KMS-11 (cell line): ENCODE measurements at regions not wholly inside any gene's neighbourhood (a gene's known extent, or its start where the extent isn't known, plus 50 kb on each side); places are given as distances from the start of the nearest gene placed in this dataset.

ENCODE experiments used
- H2AFZ ChIP-seq: fragments of 200-600 bp; sonication (generic); 2 replicates; pipeline ENCODE4 v1.6.1; 2016; ENCODE audit warnings: antibody characterized with exemption, mixed run types, low read depth
- H3K27ac ChIP-seq: fragments of 200-600 bp; sonication (generic); 2 replicates; pipeline ENCODE4 v1.6.1; 2016; ENCODE audit warnings: mild to moderate bottlenecking, mixed run types
- H3K27me3 ChIP-seq: fragments of 200-600 bp; sonication (generic); 2 replicates; pipeline ENCODE4 v1.6.1; 2017; ENCODE audit warnings: mild to moderate bottlenecking, low read depth, mixed run types, moderate library complexity; ENCODE audit not compliant: insufficient read depth
- H3K36me3 ChIP-seq: fragments of 200-600 bp; sonication (generic); 2 replicates; pipeline ENCODE4 v1.6.1; 2017; ENCODE audit warnings: mild to moderate bottlenecking, mixed run types; ENCODE audit not compliant: insufficient read depth
- H3K4me1 ChIP-seq: fragments of 200-600 bp; sonication (generic); 2 replicates; pipeline ENCODE4 v1.6.1; 2016; ENCODE audit warnings: mild to moderate bottlenecking, low read depth, mixed run types; ENCODE audit not compliant: poor library complexity, severe bottlenecking
- H3K4me2 ChIP-seq: fragments of 200-600 bp; sonication (generic); 2 replicates; pipeline ENCODE4 v1.7.0; 2016; ENCODE audit warnings: mild to moderate bottlenecking, mixed run types
- H3K4me3 ChIP-seq: fragments of 200-600 bp; sonication (generic); IDR thresholded peaks from 2 replicates; pipeline ENCODE4 v1.6.1; 2017; ENCODE audit warnings: low read depth, low read length, mixed read lengths; ENCODE audit not compliant: insufficient read depth
- H3K79me2 ChIP-seq: fragments of 200-600 bp; sonication (generic); 2 replicates; pipeline ENCODE4 v1.6.1; 2016; ENCODE audit warnings: low read depth, mixed run types; ENCODE audit not compliant: insufficient read depth
- H3K9ac ChIP-seq: fragments of 200-600 bp; sonication (generic); 2 replicates; pipeline ENCODE4 v1.6.1; 2016; ENCODE audit warnings: mild to moderate bottlenecking, mixed run types
- H4K20me1 ChIP-seq: fragments of 200-600 bp; sonication (generic); 2 replicates; pipeline ENCODE4 v1.6.1; 2016; ENCODE audit warnings: mild to moderate bottlenecking, mixed run types; ENCODE audit not compliant: insufficient read depth
- CTCF ChIP-seq: fragments of 200-600 bp; sonication (generic); conservative IDR thresholded peaks from 2 replicates; pipeline ENCODE4 v1.6.1; 2017; ENCODE audit warnings: low read depth, mild to moderate bottlenecking, antibody characterized with exemption, low read length, moderate library complexity, mixed read lengths

- no peak for TF ChIP-seq CTCF
- Histone ChIP-seq H3K36me3 (no peaks in the 10 kb centered on the region), H4K20me1 (no peaks in the 10 kb centered on the region), H3K4me2 (no peak overlapping the region), H3K79me2 (no peaks in the 10 kb centered on the region), H3K4me1 (no peaks in the 10 kb centered on the region), H3K27me3 (no peaks in the 10 kb centered on the region), H3K9ac (no peak overlapping the region), H3K27ac (no peak overlapping the region), H2AFZ (no peak overlapping the region), H3K4me3 (no peak overlapping the region)
These were observed 242.8 kb upstream of the NDST4 start for GRCh38 chr4:115356176-115356575.

GRCh38 chr4:115355329-115355728 is 241.9 kb upstream of the NDST4 start:
- no peak overlapping the region for H3K4me3 ChIP-seq
- no peaks in the 10 kb centered on the region for H3K79me2 ChIP-seq
- H3K4me2 ChIP-seq: no peak overlapping the region
- H3K27ac ChIP-seq: no peak overlapping the region
- TF ChIP-seq CTCF: no peak
- no peaks in the 10 kb centered on the region for H3K4me1 ChIP-seq
- no peaks in the 10 kb centered on the region for H3K27me3 ChIP-seq
- H4K20me1 ChIP-seq: no peaks in the 10 kb centered on the region
- no peak overlapping the region for H2AFZ ChIP-seq
- H3K36me3 ChIP-seq: no peaks in the 10 kb centered on the region
- H3K9ac ChIP-seq: no peak overlapping the region

GRCh38 chr4:115353370-115353769 is 239.9 kb upstream of the NDST4 start:
- H3K9ac ChIP-seq: no peak overlapping the region
- H3K27me3 ChIP-seq: no peaks in the 10 kb centered on the region
- no peak for TF ChIP-seq CTCF
- no peaks in the 10 kb centered on the region for H3K79me2 ChIP-seq
- no peak overlapping the region for H3K27ac ChIP-seq
- no peak overlapping the region for H2AFZ ChIP-seq
- no peaks in the 10 kb centered on the region for H3K36me3 ChIP-seq
- H3K4me1 ChIP-seq: no peaks in the 10 kb centered on the region
- no peak overlapping the region for H3K4me2 ChIP-seq
- no peaks in the 10 kb centered on the region for H4K20me1 ChIP-seq
- no peak overlapping the region for H3K4me3 ChIP-seq

GRCh38 chr4:115343171-115343570 is 229.8 kb upstream of the NDST4 start:
- Histone ChIP-seq H4K20me1 (no peaks in the 10 kb centered on the region), H3K9ac (no peak overlapping the region), H3K4me3 (no peak overlapping the region), H3K36me3 (no peaks in the 10 kb centered on the region), H3K79me2 (no peaks in the 10 kb centered on the region), H3K27me3 (no peaks in the 10 kb centered on the region), H2AFZ (no peak overlapping the region), H3K4me1 (peaks cover 11% of the 10 kb centered on the region), H3K27ac (no peak overlapping the region), H3K4me2 (no peak overlapping the region)
- no peak for TF ChIP-seq CTCF
